Prostate gland (tissue), 2 donors: ENCODE measurements at regions not wholly inside any gene's neighbourhood (a gene's known extent, or its start where the extent isn't known, plus 50 kb on each side); places are given as distances from the start of the nearest gene placed in this dataset.

Experiments used
- POLR2A ChIP-seq: fragments of 450-650 bp; IDR thresholded peaks from one replicate; pipeline ENCODE4 v1.6.1; 2016; ENCODE audit warnings: antibody characterized with exemption, mild to moderate bottlenecking
- POLR2AphosphoS5 ChIP-seq: sonication (generic); formaldehyde crosslinking; IDR thresholded peaks from one replicate; pipeline ENCODE4 v1.6.1; 2017; ENCODE audit warnings: antibody characterized with exemption
- TF ChIP-seq, protein P1 (sequence below), 4 experiments: fragments of 200-600 bp in 2 of 4; fragments of 450-650 bp in 2 of 4; sonication (generic) in 2 of 4; IDR thresholded peaks; 1 replicate in 3 of 4; 2 replicates in 1 of 4; pipeline ENCODE4 v1.5.1; 2016 to 2019; ENCODE audit warnings: antibody characterized with exemption in 4 of 4, mild to moderate bottlenecking in 2 of 4, moderate library complexity in 2 of 4

- TF ChIP-seq, protein P1, sequence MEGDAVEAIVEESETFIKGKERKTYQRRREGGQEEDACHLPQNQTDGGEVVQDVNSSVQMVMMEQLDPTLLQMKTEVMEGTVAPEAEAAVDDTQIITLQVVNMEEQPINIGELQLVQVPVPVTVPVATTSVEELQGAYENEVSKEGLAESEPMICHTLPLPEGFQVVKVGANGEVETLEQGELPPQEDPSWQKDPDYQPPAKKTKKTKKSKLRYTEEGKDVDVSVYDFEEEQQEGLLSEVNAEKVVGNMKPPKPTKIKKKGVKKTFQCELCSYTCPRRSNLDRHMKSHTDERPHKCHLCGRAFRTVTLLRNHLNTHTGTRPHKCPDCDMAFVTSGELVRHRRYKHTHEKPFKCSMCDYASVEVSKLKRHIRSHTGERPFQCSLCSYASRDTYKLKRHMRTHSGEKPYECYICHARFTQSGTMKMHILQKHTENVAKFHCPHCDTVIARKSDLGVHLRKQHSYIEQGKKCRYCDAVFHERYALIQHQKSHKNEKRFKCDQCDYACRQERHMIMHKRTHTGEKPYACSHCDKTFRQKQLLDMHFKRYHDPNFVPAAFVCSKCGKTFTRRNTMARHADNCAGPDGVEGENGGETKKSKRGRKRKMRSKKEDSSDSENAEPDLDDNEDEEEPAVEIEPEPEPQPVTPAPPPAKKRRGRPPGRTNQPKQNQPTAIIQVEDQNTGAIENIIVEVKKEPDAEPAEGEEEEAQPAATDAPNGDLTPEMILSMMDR (IDR thresholded peaks at IDR 0.05): no peak
- no peak for TF ChIP-seq POLR2A
- no peak for TF ChIP-seq POLR2AphosphoS5
These were observed 116.2 kb upstream of the JAG1 start for GRCh38 chr20:10790013-10790412.
